Epithelial cell of prostate (primary cell): ENCODE measurements at regions not wholly inside any gene's neighbourhood (a gene's known extent, or its start where the extent isn't known, plus 50 kb on each side); places are given as distances from the start of the nearest gene placed in this dataset.
"Not testable (repeated sequence)": the region's sequence is repeated elsewhere in the genome, so short reads cannot be mapped to it uniquely, and the experiment has no call there.

Experiments used
- DNase-seq: peaks from one replicate; pipeline ENCODE4 v3.0.0-alpha.2; 2011; ENCODE audit warnings: low read depth, low spot score
- H3K27ac ChIP-seq: fragments of 450-650 bp; 2 replicates; pipeline ENCODE4 v1.5.1; 2017; ENCODE audit warnings: mild to moderate bottlenecking

GRCh38 chr13:52324831-52325230, 81.1 kb downstream of the THSD1 start:
- not testable (repeated sequence) for DNase-seq, H3K27ac ChIP-seq

DNA sequence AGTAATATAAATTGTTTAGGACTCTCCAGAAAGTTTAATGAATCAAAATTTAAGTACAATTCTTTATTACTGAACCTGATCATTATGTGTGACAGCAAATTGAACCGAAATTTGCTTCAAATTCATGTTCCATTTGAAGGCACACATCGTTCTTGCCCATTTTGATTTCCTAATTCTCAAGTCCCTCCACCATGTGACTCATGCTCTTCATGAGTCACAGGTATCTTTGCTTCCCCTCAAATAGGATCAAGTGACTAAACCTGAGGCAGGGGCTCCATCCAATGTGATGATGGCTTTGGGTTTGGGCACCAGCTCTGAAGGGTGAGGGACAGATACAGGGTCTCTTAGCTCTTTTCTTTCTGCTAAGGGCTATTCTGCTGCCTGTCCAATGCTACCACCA, 86.1 kb downstream of the THSD1 start:
- no peak for DNase-seq
- H3K27ac ChIP-seq: no peak overlapping the region

- not testable (repeated sequence) for H3K27ac ChIP-seq, DNase-seq
Observed at GRCh38 chr13:52309833-52310232, 96.1 kb downstream of the THSD1 start.

DNA sequence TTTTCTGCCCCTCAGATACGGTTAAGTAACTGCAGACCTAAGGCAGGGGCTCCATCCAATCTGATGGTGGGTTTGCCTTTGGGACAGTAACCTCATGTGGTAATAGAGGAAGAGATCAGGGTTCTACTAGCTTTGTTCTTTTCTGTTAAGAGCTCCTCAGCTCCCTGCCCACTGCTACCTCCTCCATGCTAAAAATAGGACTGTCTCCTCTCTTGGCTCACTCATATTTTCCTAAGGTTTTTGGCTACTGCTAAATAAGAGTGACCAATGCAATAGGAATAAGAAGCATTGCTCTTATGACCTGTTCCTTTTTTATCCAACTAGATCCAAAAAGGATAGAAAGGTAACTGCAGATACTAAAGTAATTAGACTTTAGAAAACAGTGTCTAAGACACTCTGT, 99.6 kb downstream of the THSD1 start:
- not testable (repeated sequence) for DNase-seq, H3K27ac ChIP-seq

- not testable (repeated sequence) for H3K27ac ChIP-seq, DNase-seq
Observed at GRCh38 chr13:52303098-52303497, 102.9 kb downstream of the THSD1 start.

DNA sequence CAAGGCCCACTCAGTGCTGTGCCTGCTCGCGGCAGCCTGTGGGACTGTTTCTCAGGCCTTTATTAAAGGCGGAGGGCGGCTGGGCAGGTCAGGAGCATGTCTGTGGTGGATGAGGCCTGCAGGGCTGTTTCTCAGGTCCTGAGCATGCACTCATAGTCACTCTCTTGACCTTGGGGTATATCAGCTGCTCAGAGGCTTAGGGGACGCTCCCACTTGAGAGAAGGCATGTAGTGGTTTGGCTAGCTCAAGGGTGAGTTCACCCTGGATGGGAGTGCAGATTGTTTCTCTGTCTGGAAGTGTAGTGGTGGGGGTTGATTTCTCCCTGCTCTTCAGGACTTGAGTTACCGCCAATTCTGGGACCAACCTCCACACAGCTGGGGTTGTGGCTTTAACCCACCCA, 103.3 kb downstream of the THSD1 start:
- DNase-seq, H3K27ac ChIP-seq: not testable (repeated sequence)

- H3K27ac ChIP-seq, DNase-seq: not testable (repeated sequence)
Observed at GRCh38 chr13:52301810-52302400, 104.1 kb downstream of the THSD1 start.

DNA sequence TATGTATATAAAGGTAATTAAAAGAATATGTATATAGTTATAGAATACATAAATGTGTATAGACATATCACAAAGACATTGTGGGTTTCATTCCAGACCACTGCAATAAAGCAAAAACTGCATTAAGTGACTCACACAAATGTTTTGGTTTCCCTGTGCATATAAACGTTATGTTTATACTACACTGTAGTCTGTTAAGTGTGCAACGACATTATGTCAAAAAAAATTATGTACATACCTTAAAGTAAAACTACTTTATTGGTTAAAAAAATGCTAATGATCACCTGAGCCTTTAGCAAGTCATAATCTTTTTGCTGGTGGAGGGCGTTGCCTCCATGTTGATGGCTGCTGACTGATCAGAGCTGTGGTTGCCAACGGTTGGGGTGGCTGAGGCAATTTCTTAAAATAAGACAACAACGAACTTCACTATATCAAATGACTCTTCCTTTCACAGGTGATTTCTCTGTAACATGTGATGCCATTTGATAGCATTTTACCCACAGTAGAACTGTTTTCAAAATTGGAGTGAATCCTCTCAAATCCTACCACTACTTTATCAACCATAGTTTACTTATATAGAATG, 107.8 kb downstream of the THSD1 start:
- not testable (repeated sequence) for H3K27ac ChIP-seq

GRCh38 chr13:52288891-52289290, 117.1 kb downstream of the THSD1 start:
- not testable (repeated sequence) for H3K27ac ChIP-seq, DNase-seq

More for the DNA sequence above, 107.8 kb downstream of the THSD1 start:
- DNase-seq: not testable (repeated sequence)

DNA sequence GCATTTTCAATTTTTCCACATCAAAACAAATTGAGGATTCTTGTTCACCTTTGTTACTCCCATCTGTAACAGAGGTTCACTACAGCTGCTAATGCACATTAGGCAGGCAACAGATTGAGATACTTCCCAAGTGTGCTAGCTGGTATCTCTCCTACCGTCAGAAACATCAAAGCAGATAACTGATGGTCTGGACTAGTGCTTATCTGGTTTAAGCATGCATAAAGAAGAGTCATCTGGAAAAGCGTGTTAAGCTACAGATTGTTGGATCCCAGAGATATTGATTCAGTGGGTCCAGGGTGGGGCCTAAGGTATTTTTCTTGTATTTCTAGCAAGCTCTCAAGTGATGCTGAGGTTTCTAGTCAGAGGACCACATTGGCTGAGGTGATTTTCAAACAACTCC, 122.0 kb upstream of the NEK3 start:
- not testable (repeated sequence) for H3K27ac ChIP-seq

DNA sequence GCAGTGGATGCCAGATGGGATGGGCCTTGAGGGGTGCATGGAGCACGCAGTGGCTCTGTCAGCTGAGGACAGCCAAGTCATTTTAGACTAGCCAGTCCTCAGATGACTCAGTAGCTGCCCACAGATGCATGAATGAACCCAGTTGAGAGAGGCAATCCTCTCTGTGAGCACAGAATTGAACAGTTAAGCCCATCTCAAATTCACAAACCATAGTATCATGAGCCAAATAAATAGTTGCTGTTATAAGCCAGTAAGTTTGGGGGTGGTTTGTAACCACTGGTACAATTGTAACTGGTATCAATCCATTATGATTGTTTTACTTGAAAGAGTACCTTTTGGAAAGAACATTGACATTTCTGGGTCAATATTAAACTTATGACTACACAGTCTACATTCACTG, 120.0 kb upstream of the NEK3 start:
- DNase-seq, H3K27ac ChIP-seq: not testable (repeated sequence)

More for the DNA sequence above, 122.0 kb upstream of the NEK3 start:
- DNase-seq: not testable (repeated sequence)

GRCh38 chr13:52254299-52254698, 94.9 kb upstream of the NEK3 start:
- not testable (repeated sequence) for H3K27ac ChIP-seq, DNase-seq

DNA sequence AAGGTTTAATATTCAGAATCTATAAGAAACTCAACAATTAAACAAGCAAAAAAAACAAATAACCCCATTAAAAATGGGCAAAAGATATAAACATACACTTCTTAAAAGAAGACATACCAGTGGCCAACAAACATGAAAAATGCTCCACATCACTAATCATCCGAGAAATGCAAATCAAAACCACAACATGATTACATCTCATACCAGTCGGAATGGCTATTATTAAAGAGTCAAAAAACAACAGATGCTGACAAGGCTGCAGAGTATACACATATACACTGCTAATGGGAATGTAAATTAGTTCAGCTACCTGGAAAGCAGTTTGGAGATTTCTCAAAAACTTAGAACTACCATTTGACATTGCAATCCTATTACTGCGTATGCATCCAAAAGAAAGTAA, 81.4 kb upstream of the NEK3 start:
- DNase-seq, H3K27ac ChIP-seq: not testable (repeated sequence)

- peak; percentile 27 for DNase-seq
Observed at GRCh38 chr13:52235900-52236595, 76.7 kb upstream of the NEK3 start.

DNA sequence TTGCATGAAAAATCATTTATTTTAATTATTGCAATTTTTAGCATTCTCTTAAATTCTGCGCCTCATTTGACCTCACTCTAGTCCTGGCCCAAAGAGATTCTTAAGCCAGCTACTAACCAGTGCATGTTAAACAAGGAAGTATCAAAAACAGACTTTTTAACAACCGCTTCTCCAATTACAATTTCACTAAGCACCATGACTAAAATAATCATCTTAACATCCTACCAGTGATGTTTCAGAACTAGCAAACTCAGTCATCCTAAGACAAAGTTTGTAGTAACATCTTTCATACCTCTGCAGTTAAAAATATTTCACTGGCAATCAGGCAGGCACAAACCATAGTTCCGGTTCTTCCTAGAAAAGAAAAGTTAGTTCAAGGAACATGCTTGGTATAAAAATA, 75.5 kb upstream of the NEK3 start:
- not testable (repeated sequence) for DNase-seq, H3K27ac ChIP-seq

More at GRCh38 chr13:52235900-52236595, 76.7 kb upstream of the NEK3 start:
- H3K27ac ChIP-seq: not testable (repeated sequence)

DNA sequence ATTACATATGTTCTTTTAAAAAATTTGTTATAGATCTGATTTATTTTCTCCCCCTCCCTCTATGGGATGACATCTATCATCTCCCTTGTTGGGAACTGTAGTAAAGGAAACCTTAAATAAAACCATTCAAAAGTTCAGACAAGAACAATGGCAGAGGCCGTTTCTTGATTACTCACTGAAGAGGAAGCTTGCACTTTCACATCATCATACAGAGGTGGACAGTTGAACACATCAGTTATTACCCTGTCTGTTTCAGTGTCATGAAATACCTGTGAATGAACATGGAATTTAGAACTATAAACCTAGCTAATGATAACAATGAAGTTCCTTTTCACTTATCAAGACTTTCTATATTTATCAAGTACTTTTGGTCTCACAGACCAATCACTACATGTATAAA, 63.7 kb upstream of the NEK3 start:
- H3K27ac ChIP-seq, DNase-seq: not testable (repeated sequence)

- not testable (repeated sequence) for DNase-seq, H3K27ac ChIP-seq
Observed at GRCh38 chr13:52213920-52214319, 54.5 kb upstream of the NEK3 start.

DNA sequence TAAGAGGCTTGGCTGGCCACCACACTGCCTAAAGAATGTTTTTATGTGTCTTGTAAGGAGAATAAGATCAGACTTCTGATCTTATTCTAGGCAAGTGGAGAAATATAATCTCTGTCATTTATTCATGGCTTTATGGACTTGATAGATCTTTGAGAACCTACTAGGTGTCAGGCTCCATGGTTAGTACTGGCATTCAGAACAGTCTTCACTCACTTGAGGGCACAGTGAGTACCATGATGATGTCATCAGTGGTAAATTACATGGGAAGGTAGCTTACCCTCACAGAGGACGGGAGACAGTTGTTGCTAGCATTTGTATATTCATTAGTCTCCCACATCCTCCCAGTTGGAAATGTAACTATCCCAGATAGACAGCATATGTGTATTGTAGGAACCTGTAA, 53.5 kb upstream of the NEK3 start:
- not testable (repeated sequence) for H3K27ac ChIP-seq, DNase-seq

DNA sequence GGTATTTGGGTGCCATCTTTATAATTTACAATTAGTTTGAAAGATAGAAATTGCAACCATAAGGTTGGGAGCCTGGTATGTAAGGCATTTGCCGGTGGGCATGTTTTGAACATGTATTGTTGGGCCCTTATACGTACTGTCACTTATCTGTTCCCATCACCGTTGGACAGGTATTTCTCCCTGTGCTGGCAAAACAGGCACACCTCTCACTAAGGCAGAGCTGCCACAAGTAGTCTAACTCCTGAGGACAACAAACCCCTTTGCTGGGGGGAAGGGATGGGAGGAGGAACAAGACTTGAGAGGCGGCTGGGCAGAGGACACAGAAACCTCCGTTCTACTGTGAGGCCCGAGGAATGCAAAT, 52.0 kb upstream of the NEK3 start:
- not testable (repeated sequence) for DNase-seq

DNA sequence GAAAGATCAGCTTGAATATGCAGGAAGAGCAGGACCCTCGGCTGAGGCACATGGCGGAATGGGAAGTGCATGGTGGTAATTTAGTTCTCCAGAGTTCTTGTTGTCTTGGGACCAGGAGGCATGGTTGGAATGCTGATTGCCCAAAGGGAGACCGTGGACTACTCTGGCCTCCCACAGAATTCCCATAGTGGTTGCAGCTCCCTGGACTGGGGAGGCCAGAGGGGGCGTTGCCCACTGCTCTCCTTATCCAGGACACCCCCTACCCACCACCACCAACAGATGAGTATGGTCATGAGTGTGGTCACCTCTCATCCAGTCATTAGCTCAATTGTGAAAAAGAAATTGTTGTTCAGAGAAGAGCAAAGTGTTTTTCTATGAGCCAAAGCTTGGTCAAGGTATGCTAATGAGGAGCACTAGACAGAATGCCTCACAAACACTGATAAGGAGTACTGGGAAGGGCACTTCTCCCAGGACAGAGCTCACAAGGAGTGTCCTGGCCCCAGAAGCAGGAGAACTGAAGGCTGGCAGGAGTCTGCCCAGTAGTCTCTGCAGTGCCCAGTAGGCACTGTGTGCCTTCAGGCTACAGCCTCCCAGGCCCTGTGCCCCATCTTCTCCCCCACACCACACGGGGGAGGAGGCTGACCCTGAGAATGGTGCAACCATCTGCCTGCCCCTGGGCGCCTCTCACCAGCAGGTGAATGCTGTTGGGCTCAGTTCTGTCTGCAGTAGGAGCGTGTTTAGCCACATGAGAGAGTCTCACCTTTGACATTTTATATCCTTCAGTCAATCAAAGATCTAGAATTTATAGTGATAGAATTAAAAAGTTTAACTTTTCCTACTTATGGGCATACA, 51.4 kb upstream of the NEK3 start:
- not testable (repeated sequence) for H3K27ac ChIP-seq, DNase-seq

More for the DNA sequence above, 52.0 kb upstream of the NEK3 start:
- not testable (repeated sequence) for H3K27ac ChIP-seq
